ENCODE measurements at regions not wholly inside any gene's neighbourhood (a gene's known extent, or its start where the extent isn't known, plus 50 kb on each side); places are given as distances from the start of the nearest gene placed in this dataset.

DNA sequence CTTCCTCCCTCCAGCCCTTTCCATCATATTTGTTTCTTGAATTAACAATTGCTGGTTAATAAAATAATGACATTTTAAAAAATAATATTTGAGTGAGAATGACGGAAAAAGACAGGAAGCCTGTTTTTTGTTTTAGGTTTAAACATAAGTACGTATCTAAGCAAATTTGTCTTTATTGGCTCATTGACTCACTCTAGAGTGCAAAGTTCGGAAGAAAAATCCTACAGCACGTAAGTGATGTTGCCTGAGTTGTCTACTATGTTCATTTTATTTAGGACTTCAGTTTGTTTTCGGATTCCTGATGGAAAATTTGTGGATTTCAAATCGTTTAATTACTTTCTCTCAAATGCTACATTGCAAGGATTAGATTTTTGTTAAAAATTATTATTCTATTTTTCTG, 1435.7 kb upstream of the ADGRB3 start:
- Mint-ChIP-seq H3K4me1 (ENCODE audit: low read depth, unreplicated experiment) (no peaks in the 10 kb centered on the region), H3K27ac (ENCODE audit: unreplicated experiment) (no peak overlapping the region), H3K27me3 (ENCODE audit: unreplicated experiment) (no peaks in the 10 kb centered on the region), H3K9me3 (ENCODE audit: low read depth, unreplicated experiment) (peaks cover 3% of the 10 kb centered on the region), H3K4me3 (ENCODE audit: low read depth, unreplicated experiment) (no peak overlapping the region), H3K36me3 (ENCODE audit: insufficient read depth, unreplicated experiment) (no peaks in the 10 kb centered on the region)
- CTCF ChIA-PET: no interaction called here
- no peak for DNase-seq
- no TSS peak for BruUV-seq (replicated peaks)
- TF ChIP-seq, protein P1, sequence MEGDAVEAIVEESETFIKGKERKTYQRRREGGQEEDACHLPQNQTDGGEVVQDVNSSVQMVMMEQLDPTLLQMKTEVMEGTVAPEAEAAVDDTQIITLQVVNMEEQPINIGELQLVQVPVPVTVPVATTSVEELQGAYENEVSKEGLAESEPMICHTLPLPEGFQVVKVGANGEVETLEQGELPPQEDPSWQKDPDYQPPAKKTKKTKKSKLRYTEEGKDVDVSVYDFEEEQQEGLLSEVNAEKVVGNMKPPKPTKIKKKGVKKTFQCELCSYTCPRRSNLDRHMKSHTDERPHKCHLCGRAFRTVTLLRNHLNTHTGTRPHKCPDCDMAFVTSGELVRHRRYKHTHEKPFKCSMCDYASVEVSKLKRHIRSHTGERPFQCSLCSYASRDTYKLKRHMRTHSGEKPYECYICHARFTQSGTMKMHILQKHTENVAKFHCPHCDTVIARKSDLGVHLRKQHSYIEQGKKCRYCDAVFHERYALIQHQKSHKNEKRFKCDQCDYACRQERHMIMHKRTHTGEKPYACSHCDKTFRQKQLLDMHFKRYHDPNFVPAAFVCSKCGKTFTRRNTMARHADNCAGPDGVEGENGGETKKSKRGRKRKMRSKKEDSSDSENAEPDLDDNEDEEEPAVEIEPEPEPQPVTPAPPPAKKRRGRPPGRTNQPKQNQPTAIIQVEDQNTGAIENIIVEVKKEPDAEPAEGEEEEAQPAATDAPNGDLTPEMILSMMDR (IDR thresholded peaks at IDR 0.05; ENCODE audit: unreplicated experiment): no peak
- intact Hi-C loops (cut with micrococcal nuclease; ENCODE audit: unreplicated experiment): no loop called here

- intact Hi-C loops (cut with micrococcal nuclease; ENCODE audit: unreplicated experiment): no loop called here
- H3K9me3 Mint-ChIP-seq (ENCODE audit: low read depth, unreplicated experiment): peaks cover 6% of the 10 kb centered on the region
- CTCF ChIA-PET: no interaction called here
Observed at GRCh38 chr6:67190733-67191132, 1444.3 kb upstream of the ADGRB3 start.

GRCh38 chr6:67184405-67184804, 1450.7 kb upstream of the ADGRB3 start:
- Mint-ChIP-seq H3K4me1 (ENCODE audit: low read depth, unreplicated experiment) (no peaks in the 10 kb centered on the region), H3K27ac (ENCODE audit: unreplicated experiment) (no peak overlapping the region), H3K4me3 (ENCODE audit: low read depth, unreplicated experiment) (no peak overlapping the region), H3K27me3 (ENCODE audit: unreplicated experiment) (no peaks in the 10 kb centered on the region), H3K9me3 (ENCODE audit: low read depth, unreplicated experiment) (peaks cover 5% of the 10 kb centered on the region), H3K36me3 (ENCODE audit: insufficient read depth, unreplicated experiment) (no peaks in the 10 kb centered on the region)
- CTCF ChIA-PET: no interaction called here
- no peak for DNase-seq
- TF ChIP-seq, protein P1 (IDR thresholded peaks at IDR 0.05; ENCODE audit: unreplicated experiment): no peak
- intact Hi-C loops (cut with micrococcal nuclease; ENCODE audit: unreplicated experiment): no loop called here
- BruUV-seq (replicated peaks): no TSS peak

More at GRCh38 chr6:67190733-67191132, 1444.3 kb upstream of the ADGRB3 start:
- H3K4me1 Mint-ChIP-seq (ENCODE audit: low read depth, unreplicated experiment): no peaks in the 10 kb centered on the region
- H3K36me3 Mint-ChIP-seq (ENCODE audit: insufficient read depth, unreplicated experiment): no peaks in the 10 kb centered on the region
- DNase-seq: no peak
- BruUV-seq (replicated peaks): no TSS peak
- H3K27ac Mint-ChIP-seq (ENCODE audit: unreplicated experiment): no peak overlapping the region
- no peaks in the 10 kb centered on the region for H3K27me3 Mint-ChIP-seq (ENCODE audit: unreplicated experiment)
- TF ChIP-seq, protein P1 (IDR thresholded peaks at IDR 0.05; ENCODE audit: unreplicated experiment): no peak
- H3K4me3 Mint-ChIP-seq (ENCODE audit: low read depth, unreplicated experiment): no peak overlapping the region

- no peaks in the 10 kb centered on the region for H3K4me1 Mint-ChIP-seq (ENCODE audit: low read depth, unreplicated experiment)
- TF ChIP-seq, protein P1 (IDR thresholded peaks at IDR 0.05; ENCODE audit: unreplicated experiment): no peak
- H3K36me3 Mint-ChIP-seq (ENCODE audit: insufficient read depth, unreplicated experiment): no peaks in the 10 kb centered on the region
- H3K4me3 Mint-ChIP-seq (ENCODE audit: low read depth, unreplicated experiment): no peak overlapping the region
- H3K9me3 Mint-ChIP-seq (ENCODE audit: low read depth, unreplicated experiment): peaks cover 5% of the 10 kb centered on the region
- no peaks in the 10 kb centered on the region for H3K27me3 Mint-ChIP-seq (ENCODE audit: unreplicated experiment)
- CTCF ChIA-PET: no interaction called here
- intact Hi-C loops (cut with micrococcal nuclease; ENCODE audit: unreplicated experiment): no loop called here
- no TSS peak for BruUV-seq (replicated peaks)
- no peak for DNase-seq
- H3K27ac Mint-ChIP-seq (ENCODE audit: unreplicated experiment): no peak overlapping the region
Observed at GRCh38 chr6:67175101-67175500, 1460.0 kb upstream of the ADGRB3 start.

DNA sequence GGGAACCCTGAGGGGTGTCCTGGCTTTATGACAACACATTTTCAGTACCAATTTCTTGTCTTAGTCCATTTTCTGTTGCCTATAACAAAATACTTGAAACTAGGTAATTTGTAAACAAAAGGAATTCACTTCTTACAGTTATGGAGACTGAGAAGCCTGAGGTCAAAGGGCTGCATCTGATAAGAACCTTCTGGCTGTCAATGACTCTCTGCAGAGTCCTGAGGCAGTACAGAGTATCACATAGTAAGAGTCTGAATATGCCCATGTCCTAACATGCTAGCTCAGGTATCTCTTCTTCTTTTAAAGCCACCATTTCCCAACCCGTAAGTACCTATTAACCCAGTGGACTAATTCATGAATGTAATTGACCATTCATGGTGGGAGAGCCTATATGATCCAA, 1458.6 kb upstream of the EYS start:
- Mint-ChIP-seq H3K36me3 (ENCODE audit: insufficient read depth, unreplicated experiment) (no peaks in the 10 kb centered on the region), H3K27me3 (ENCODE audit: unreplicated experiment) (no peaks in the 10 kb centered on the region), H3K4me3 (ENCODE audit: low read depth, unreplicated experiment) (no peak overlapping the region), H3K27ac (ENCODE audit: unreplicated experiment) (no peak overlapping the region), H3K9me3 (ENCODE audit: low read depth, unreplicated experiment) (peaks cover 9% of the 10 kb centered on the region), H3K4me1 (ENCODE audit: low read depth, unreplicated experiment) (no peaks in the 10 kb centered on the region)
- BruUV-seq (replicated peaks): no TSS peak
- no peak for DNase-seq
- CTCF ChIA-PET: no interaction called here
- TF ChIP-seq, protein P1 (IDR thresholded peaks at IDR 0.05; ENCODE audit: unreplicated experiment): no peak
- intact Hi-C loops (cut with micrococcal nuclease; ENCODE audit: unreplicated experiment): no loop called here

Measured in Calu3 (cell line).